Heart right ventricle (tissue), 16 donors: ENCODE measurements at regions not wholly inside any gene's neighbourhood (a gene's known extent, or its start where the extent isn't known, plus 50 kb on each side); places are given as distances from the start of the nearest gene placed in this dataset.

Experiments
- ATAC-seq, 8 donors: fragments of 200-7000 bp; cut with Tn5 transposase; one replicate each; pipeline ENCODE4 v1.9.1; 2020; ENCODE audit warnings: mild to moderate bottlenecking in 8 of 8, moderate library complexity in 8 of 8, moderate number of reproducible peaks in 1 of 8
- DNase-seq, 2 donors: peaks; one replicate each; pipeline ENCODE4 v3.0.0-alpha.2; 2020
- H3K27ac ChIP-seq, 10 donors: fragments of 200-600 bp; sonication (generic) in 2 of 10; one replicate each; pipeline versions ENCODE4 v1.5.0 to v1.8.0; 2020 to 2022; ENCODE audit warnings: mild to moderate bottlenecking in 3 of 10
- H3K27me3 ChIP-seq, 7 donors: fragments of 200-600 bp; one replicate each; pipeline ENCODE4 v1.8.0; 2021 to 2022; ENCODE audit warnings: mild to moderate bottlenecking in 2 of 7
- H3K36me3 ChIP-seq, 9 donors: fragments of 200-600 bp; sonication (generic) in 1 of 9; one replicate each; pipeline versions ENCODE4 v1.5.0 to v1.8.0; 2020 to 2022; ENCODE audit warnings: mild to moderate bottlenecking in 2 of 9
- H3K4me1 ChIP-seq, 9 donors: fragments of 200-600 bp; sonication (generic) in 1 of 9; one replicate each; pipeline versions ENCODE4 v1.5.0 to v1.8.0; 2020 to 2022; ENCODE audit warnings: mild to moderate bottlenecking in 4 of 9
- H3K4me3 ChIP-seq, 10 donors: fragments of 200-600 bp; sonication (generic) in 2 of 10; one replicate each; pipeline versions ENCODE4 v1.5.0 to v1.8.0; 2020 to 2022; ENCODE audit warnings: mild to moderate bottlenecking in 7 of 10, moderate library complexity in 2 of 10
- H3K9me3 ChIP-seq, 11 donors: fragments of 200-600 bp in 10 of 11; sonication (generic) in 2 of 11; one replicate each; pipeline versions ENCODE4 v1.5.0 to v1.8.0; 2013 to 2022; ENCODE audit warnings: mild to moderate bottlenecking in 2 of 11, control low read depth in 1 of 11, moderate library complexity in 1 of 11
- CTCF ChIP-seq, 9 donors: fragments of 200-600 bp; sonication (generic) in 2 of 9; IDR thresholded peaks; one replicate each; pipeline versions ENCODE4 v1.5.0 to v1.8.0; 2021 to 2022; ENCODE audit warnings: antibody characterized with exemption in 9 of 9, mild to moderate bottlenecking in 5 of 9, moderate library complexity in 1 of 9
- WGBS, 2 donors: extraction: QIAGEN DNeasy Blood & Tissue Kit; methylation state at CpG; one replicate each; pipeline ENCODE4 v1.1.7; 2013; ENCODE audit warnings: inconsistent platforms in 1 of 2; 5-methylcytosine and 5-hydroxymethylcytosine counted together
- intact Hi-C, 10 donors: fragments of 100-400 bp; cut with DNase I; formaldehyde crosslinking; loops; one replicate each; pipeline versions ENCODE4 v1.11.1 to v1.14.2; 2022
- donor health status: Arrhythmogenic right ventricular cardiomyopathy.
- donor health status: ischemic (EF 13 %, LVEDD 7.1; RV severe dilation, severe dysfunction).
- donor health status: healthy with polysubstance abuse.
- donor health status: DM: no; HTN: yes; CAD: no.
- donor health status: DM: no; HTN: no; CAD: no.
- donor health status: ischemic (EF 25% LVEDD 6.9; RV normal size, moderate dysfunction).
- donor health status: ischemic (EF 25% LVEDD 5.7; RV mildly dilated, moderate dysfunction).
- donor health status: healthy.
- donor health status: DM: yes; HTN: yes; CAD: no.
- donor health status: Ischemic cardiomyopathy.
- donor health status: ischemic (EF 35%, LVEDD 5.7; RV mildly dilated, moderate dysfunction).
- donor health status: nonischemic (EF 11% LVEDD 7.7; RV severe dilation, severe dysfunction).
- donor health status: DM: yes; HTN: yes; CAD: no.
- donor health status: PGD.
- donor health status: ischemic (EF 29% LVEDD 5.4; RV normal size, mild dysfunction).
- donor health status: nonischemic (EF 23%, LVEDD 6.1; RV moderate dilation, normal function).

- DNase-seq: no peak
- H3K27ac ChIP-seq: no peak overlapping the region
- WGBS, 2 donors: 74 to 84% methylated on average over 8 of the region's 8 CpGs
- TF ChIP-seq CTCF (IDR thresholded peaks at IDR 0.05): no peak
- ATAC-seq: peak in 2 of 8 donors; percentile 7 to 20
- no peak overlapping the region for H3K4me3 ChIP-seq
- H3K4me1 ChIP-seq: peaks cover 0 to 48% (median 25%) of the 10 kb centered on the region in 9 donors
- no peaks in the 10 kb centered on the region for H3K27me3 ChIP-seq
- no peaks in the 10 kb centered on the region for H3K36me3 ChIP-seq
- intact Hi-C loops: no loop called here
- peaks cover 0 to 26% (median 13%) of the 10 kb centered on the region in 11 donors for H3K9me3 ChIP-seq
Observed at GRCh38 chr1:221227460-221227859, 348.2 kb downstream of the HLX start.

- peaks cover 0 to 22% (median 13%) of the 10 kb centered on the region in 11 donors for H3K9me3 ChIP-seq
- DNase-seq (no peak), ATAC-seq (peak; percentile 27 to 71 (median 64))
- no peak overlapping the region for H3K4me3 ChIP-seq
- no peak for TF ChIP-seq CTCF (IDR thresholded peaks at IDR 0.05)
- no peaks in the 10 kb centered on the region for H3K36me3 ChIP-seq
- peaks cover 0 to 48% (median 25%) of the 10 kb centered on the region in 9 donors for H3K4me1 ChIP-seq
- intact Hi-C loops: no loop called here
- 24 to 30% methylated on average over 11 of the region's 11 CpGs for WGBS, 2 donors
- no peak overlapping the region for H3K27ac ChIP-seq
- H3K27me3 ChIP-seq: no peaks in the 10 kb centered on the region
Observed at GRCh38 chr1:221227872-221228337, 348.7 kb downstream of the HLX start.

- WGBS, 2 donors: 26 to 35% methylated on average over 5 of the region's 5 CpGs
- TF ChIP-seq CTCF (IDR thresholded peaks at IDR 0.05): no peak
- intact Hi-C loops: no loop called here
Observed at GRCh38 chr1:221228594-221228993, 349.4 kb downstream of the HLX start.

GRCh38 chr1:221230605-221231004 is 351.4 kb downstream of the HLX start:
- intact Hi-C loops: no loop called here
- peak; percentile 61 to 97 (median 90) for ATAC-seq
- Histone ChIP-seq H3K4me1 (peaks cover 0 to 48% (median 25%) of the 10 kb centered on the region in 9 donors), H3K36me3 (no peaks in the 10 kb centered on the region), H3K27ac (peak overlapping the region in 8 of 10 donors; percentile 17 to 56 (median 40)), H3K9me3 (no peaks in the 10 kb centered on the region), H3K4me3 (no peak overlapping the region), H3K27me3 (no peaks in the 10 kb centered on the region)
- DNase-seq: peak in 1 of 2 donors; percentile 49
- TF ChIP-seq CTCF (IDR thresholded peaks at IDR 0.05): no peak
- WGBS, 2 donors: 39 to 56% methylated on average over 1 of the region's 1 CpG

More at GRCh38 chr1:221228594-221228993, 349.4 kb downstream of the HLX start:
- Histone ChIP-seq H3K4me3 (no peak overlapping the region), H3K27ac (no peak overlapping the region), H3K36me3 (no peaks in the 10 kb centered on the region), H3K4me1 (peaks cover 0 to 48% (median 25%) of the 10 kb centered on the region in 9 donors), H3K9me3 (peaks cover 0 to 15% (median 7%) of the 10 kb centered on the region in 11 donors), H3K27me3 (no peaks in the 10 kb centered on the region)
- ATAC-seq (no peak), DNase-seq (no peak)
